H1 (cell line): ENCODE measurements at regions not wholly inside any gene's neighbourhood (a gene's known extent, or its start where the extent isn't known, plus 50 kb on each side); places are given as distances from the start of the nearest gene placed in this dataset.

ENCODE experiments used
- CHD2 ChIP-seq: IDR thresholded peaks from 2 replicates; pipeline ENCODE4 v1.6.1; 2012; ENCODE audit warnings: low read length, improper control_type of control experiment
- EP300 ChIP-seq, 2 experiments: IDR thresholded peaks; 1 replicate in 1 of 2; 2 replicates in 1 of 2; pipeline ENCODE4 v1.6.1; 2011 to 2012; ENCODE audit warnings: low read depth in 2 of 2, low read length in 2 of 2, mild to moderate bottlenecking in 2 of 2, borderline replicate concordance in 1 of 2, inconsistent platforms in 1 of 2, moderate library complexity in 1 of 2
- JUN ChIP-seq: IDR thresholded peaks from 2 replicates; pipeline ENCODE4 v1.6.1; 2011; ENCODE audit warnings: low read depth, mild to moderate bottlenecking, improper control_type of control experiment, low read length
- NRF1 ChIP-seq: IDR thresholded peaks from 2 replicates; pipeline ENCODE4 v1.6.1; 2011; ENCODE audit warnings: mild to moderate bottlenecking, low read depth, low read length, improper control_type of control experiment
- PHF8 ChIP-seq: fragments of 200-600 bp; sonication (generic); conservative IDR thresholded peaks from 2 replicates; pipeline ENCODE4 v1.7.1; 2012; ENCODE audit warnings: low read depth, mild to moderate bottlenecking, inconsistent platforms, low read length, moderate library complexity
- SIN3A ChIP-seq, 2 experiments: IDR thresholded peaks in 1 of 2; conservative IDR thresholded peaks in 1 of 2; 2 replicates each; pipeline ENCODE4 v1.6.1; 2011 to 2012; ENCODE audit warnings: low read length in 2 of 2, improper control_type of control experiment in 1 of 2, low read depth in 1 of 2, mild to moderate bottlenecking in 1 of 2
- TAF7 ChIP-seq: optimal IDR thresholded peaks from 2 replicates; pipeline ENCODE3; 2011; ENCODE audit warnings: low read depth, mild to moderate bottlenecking, inconsistent platforms, low read length, moderate library complexity, borderline replicate concordance
- TCF12 ChIP-seq: IDR thresholded peaks from 2 replicates; pipeline ENCODE4 v1.6.1; 2011; ENCODE audit warnings: low read depth, mild to moderate bottlenecking, low read length

- TF ChIP-seq CHD2, result no peak
- TF ChIP-seq EP300 (IDR thresholded peaks at IDR 0.05; ENCODE audit: borderline replicate concordance in 1 of 2, low read depth in 2 of 2, low read length in 2 of 2), result no peak
- no peak for TF ChIP-seq TCF12
- TF ChIP-seq NRF1, result no peak
- TF ChIP-seq JUN, result no peak
- TF ChIP-seq SIN3A (conservative IDR thresholded peaks at IDR 0.05 in 1 of 2, IDR thresholded peaks at IDR 0.05 in 1 of 2; ENCODE audit: low read depth in 1 of 2, low read length in 2 of 2), result no peak
- TF ChIP-seq PHF8, result no peak
- TF ChIP-seq TAF7, result no peak
- TF ChIP-seq, all 59 proteins: peak for 0
These were observed 154.4 kb upstream of the PDE3A start (continued) for GRCh38 chr12:20213723-20214625.
